GM19351 (cell line): ENCODE measurements at regions not wholly inside any gene's neighbourhood (a gene's known extent, or its start where the extent isn't known, plus 50 kb on each side); places are given as distances from the start of the nearest gene placed in this dataset.
A peak's percentile ranks its signal among the peaks of the same experiment; 100 is the strongest.
"Not testable (repeated sequence)": the region's sequence is repeated elsewhere in the genome, so short reads cannot be mapped to it uniquely, and the experiment has no call there.

Experiments
- ATAC-seq: cut with Tn5 transposase; IDR thresholded peaks from one replicate; pipeline ENCODE4 v1.9.1; 2021; ENCODE audit warnings: mild to moderate bottlenecking, moderate library complexity; ENCODE audit not compliant: unreplicated experiment

DNA sequence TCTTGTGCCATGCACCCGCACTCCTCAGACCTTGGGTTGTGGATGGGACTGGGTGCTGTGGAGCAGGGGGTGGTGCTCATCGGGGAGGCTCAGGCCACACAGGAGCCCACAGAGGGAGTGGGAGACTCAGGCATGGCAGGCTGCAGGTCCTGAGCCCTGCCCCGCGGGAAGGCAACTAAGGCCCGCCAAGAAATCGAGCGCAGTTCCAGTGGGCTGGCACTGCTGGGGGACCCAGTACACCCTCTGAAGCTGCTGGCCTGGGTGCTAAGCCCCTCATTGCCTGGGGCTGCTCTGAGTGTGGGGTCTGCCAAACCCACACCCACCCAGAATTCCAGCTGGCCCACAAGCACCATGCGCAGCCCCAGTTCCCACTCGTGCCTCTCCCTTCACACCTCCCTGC lies 450.5 kb upstream of the FGF16 start:
- no peak for ATAC-seq

- ATAC-seq = no peak
These were observed 443.7 kb upstream of the FGF16 start for GRCh38 chrX:77003530-77003929.

- ATAC-seq = no peak
These were observed 443.2 kb upstream of the FGF16 start for GRCh38 chrX:77003956-77004355.

DNA sequence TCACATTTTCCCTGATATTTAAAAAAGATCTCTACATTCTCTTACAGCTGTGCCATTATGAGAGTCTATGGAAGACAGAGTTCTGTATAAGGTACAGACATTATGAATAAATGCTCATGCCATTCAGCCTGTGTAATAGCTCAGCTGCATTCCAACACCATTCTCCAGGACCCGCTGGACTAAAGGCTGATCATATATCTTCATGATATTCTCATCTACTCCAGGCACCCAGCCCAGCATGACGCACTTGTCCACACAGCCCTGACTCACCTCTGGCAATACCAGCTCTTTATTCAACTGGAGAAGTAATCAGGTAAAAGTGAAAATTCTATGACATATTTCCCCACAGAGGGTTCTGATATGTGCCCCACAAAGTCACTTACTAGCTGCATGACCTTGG lies 437.5 kb upstream of the FGF16 start:
- no peak for ATAC-seq

DNA sequence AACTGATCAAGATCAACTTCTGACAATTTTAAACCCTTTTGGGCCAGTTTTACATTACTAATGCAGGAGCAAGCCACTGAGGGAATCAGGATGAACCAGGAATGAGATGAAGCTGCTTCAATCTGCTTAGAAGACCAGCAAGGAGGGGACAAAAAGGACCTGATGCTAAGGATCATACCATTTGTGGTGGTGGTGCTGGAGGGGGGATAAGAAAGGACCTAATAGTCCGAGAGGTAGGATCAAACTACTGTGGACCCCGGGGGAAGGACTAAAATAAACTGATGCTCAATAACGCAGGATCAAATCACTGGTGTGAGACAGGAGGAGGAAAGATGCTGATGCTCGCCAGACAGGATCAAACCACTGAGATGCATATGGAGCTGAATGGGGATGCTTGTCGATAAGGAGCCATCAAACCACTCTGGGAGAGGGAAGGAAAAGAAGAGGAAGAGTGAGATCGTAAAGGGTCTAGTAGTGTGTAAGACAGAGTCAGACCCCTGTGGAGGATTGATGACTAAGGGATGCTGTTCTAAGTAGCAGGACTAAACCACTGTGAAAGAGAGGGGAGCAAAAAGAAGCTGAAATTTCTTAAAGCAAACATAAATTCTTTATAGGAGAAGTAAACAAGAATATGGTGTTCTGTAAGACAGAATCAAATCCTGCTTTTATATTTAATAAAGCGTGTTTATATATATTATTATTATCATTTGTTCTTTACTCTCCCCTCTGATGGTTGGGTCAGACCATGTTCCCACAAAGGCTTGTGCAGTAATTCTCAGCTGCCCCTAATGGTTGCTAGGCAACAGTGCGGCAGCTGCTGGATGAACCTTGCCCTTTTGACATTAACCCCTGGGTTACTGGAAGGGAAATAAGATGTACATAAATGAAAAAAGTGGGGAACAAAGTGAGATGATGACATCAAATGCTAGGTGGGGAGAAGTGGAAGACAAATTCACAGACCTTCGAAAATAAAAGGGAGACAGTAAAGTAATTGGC lies 432.5 kb upstream of the FGF16 start:
- ATAC-seq = no peak

DNA sequence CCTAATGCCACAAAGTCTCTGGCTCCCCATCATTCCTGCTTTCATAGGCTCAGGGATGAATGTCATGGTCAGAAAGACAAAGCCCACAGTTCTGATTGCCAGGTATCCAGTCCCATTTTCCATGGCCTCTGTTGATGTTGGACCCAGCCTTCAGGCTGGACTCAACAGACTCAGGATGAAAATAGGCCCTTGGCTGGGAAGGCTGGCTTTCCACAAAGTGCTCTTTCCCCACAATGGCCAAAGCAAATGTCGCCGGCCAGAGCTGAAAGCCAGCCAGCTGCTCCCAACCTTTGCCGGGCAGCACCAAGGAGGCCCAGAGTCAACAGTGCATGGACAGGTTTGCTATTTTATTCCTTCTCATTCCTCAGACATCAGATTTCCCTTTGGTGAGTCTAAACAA lies 430.1 kb upstream of the FGF16 start:
- ATAC-seq = no peak

GRCh38 chrX:77046180-77046810 lies 400.9 kb upstream of the FGF16 start:
- not testable (repeated sequence) for ATAC-seq

DNA sequence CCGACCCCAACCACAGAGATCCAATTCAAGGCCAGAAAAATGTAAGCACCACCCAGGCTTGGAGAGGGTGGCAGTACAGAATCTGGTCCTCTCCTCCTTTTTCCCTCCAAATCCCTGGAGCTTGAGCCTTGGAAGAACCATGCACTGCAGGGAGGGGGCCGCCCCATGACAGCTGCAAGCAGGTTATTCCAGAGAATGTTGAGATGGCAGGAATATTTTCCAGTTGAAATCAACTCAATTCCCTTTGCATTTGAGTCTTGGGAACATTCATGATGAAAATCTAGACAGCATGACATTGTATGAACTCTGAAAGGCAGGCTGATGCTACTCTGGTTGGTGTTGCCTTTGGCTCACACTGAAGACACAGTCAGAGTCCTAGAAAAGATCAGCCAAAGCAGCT lies 386.6 kb upstream of the FGF16 start:
- no peak for ATAC-seq

- ATAC-seq = no peak
These were observed 386.2 kb upstream of the FGF16 start for GRCh38 chrX:77061022-77061421.

GRCh38 chrX:77061545-77061944 lies 385.6 kb upstream of the FGF16 start:
- ATAC-seq = no peak

- ATAC-seq = no peak
These were observed 381.3 kb upstream of the FGF16 start for GRCh38 chrX:77065896-77066295.

DNA sequence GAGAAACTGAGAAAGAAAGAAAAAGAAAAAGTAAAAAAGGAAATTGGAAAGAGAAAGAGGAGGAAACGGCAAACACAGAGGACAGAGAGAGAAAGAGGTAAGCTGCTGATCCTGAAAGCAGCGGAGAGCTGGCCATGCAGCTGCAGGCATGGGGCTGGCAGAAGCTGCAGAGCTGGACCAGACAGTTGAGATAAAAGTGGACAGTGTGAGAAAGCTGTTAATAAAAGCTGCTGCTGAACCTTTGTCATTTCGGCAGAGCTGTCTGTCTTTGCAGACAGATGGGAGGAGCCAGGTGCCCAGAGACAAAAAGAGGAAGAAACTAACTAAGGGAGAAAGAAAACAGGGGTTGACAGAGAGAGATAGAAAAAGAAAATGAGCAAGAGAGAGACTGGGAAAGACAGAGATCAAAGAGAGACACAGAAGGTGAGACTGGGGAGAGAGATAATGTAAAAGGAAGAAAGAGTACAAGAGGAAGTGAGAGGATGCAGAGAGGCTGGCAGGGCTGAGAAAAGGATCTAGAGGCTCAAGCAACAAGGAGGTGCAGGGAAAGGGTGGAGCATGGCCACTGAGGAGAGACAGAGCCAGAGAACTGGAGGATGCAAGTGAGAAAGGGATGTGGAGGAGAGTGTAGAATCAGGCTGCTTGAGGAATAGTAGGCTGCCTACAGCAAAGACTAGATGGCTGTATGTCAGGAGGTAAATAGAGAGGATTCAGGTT lies 376.8 kb upstream of the FGF16 start:
- peak; percentile 74 for ATAC-seq

DNA sequence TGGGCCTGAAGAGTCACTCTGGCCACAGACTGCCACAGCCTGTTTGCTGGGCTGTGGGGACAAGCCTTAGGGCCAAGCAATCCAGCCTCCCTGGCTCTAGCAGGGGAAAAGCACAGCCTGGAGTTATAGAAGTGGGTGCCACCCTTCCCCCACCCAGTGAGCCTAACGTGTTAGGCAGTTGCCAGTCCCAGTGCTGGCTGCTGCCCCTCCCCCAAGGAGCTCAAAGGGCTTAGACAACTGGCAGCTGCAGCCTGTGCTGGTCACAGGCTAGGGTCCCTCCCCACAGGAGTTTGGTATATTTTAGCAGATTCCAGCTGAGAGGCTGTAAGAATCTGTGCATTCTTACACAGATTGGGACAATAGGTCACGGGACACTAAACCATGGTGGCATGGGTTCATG lies 370.3 kb upstream of the FGF16 start:
- ATAC-seq = no peak

- ATAC-seq = not testable (repeated sequence)
These were observed 366.0 kb upstream of the FGF16 start for GRCh38 chrX:77081237-77081636.

DNA sequence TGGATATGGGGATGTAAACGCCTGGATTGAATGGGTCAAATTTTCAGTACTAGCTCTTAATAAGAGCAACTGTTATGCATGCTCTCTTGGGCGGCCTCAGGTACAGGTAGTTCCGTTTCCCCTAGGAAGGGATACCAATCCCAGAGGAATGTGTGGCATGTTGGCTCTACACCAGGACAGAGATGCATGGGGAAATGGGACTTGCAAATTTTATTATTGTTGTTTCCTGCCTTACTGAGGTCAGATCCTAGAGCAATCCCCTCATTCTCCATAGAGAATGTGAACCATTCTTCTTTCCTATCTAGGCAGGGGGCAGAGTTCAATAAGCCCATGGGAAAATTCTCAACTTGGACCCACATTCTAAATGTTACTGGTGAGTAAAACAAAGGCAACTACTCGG lies 361.8 kb upstream of the FGF16 start:
- ATAC-seq = no peak

DNA sequence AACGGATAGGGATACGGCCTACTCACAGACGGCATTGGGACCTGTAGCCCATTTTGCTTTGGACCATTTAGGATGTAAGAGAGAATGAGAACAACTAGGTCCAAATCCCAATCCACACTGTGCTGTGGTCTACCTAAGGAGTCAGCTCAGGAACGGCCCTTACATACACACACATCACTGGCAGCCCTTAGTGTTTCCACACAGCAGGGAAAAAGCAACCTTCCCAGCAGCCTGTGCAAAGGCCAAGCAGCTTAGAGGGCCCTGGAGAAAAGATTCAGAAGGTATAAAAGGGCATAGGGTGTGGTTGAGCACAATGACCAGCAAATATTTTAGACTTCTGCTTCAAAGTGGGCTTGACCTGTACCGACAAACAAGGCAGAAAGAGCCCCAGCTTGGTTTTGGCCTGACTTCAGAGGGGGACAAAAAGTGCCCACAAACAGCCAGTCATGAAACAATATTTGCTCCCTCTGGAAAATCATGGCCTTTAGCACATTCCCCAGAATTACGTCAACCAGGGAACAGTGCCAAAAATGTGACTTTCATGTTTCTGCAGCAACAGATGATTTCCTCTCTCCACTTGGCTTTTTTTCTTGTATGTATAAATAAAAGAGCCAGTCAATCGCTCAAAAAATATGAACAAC lies 359.5 kb upstream of the FGF16 start:
- no peak for ATAC-seq

DNA sequence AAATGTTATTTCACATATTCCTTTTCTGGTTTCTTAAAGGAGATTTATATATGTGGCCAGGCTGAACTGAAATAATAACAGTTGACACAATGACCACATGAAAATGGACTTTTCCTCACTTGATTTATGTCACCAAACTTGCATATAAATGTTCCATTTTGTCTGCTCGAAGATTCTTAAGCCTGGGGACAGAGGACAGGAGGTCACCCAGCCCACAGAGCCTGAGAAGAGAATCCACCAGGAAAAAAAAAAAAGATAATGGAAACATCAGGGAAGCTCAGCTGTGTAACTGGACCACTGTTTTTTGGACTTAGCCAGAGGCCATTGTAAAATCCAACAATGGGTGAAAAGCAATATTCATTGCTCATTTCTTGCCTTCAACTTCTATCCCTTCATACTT lies 359.0 kb upstream of the FGF16 start:
- no peak for ATAC-seq

DNA sequence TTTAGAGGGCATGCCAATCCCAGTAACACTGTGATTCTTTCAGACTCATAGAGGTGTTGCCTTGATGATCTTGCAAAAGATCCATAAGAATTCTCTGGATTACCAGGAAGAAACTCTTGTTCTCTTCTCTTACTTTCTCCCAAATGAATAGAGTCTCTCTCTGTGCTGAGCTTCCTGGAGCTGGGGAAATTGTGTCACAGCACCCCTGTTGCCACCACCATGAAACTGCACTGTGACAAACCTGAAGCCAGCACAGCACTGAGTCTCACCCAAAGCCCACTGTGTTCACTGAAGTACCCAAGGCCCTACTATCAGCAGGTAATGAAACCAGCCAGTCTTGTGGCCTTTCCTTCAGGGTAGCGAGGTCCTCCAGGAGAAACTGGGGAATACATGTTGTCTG lies 332.7 kb upstream of the FGF16 start:
- ATAC-seq = no peak

DNA sequence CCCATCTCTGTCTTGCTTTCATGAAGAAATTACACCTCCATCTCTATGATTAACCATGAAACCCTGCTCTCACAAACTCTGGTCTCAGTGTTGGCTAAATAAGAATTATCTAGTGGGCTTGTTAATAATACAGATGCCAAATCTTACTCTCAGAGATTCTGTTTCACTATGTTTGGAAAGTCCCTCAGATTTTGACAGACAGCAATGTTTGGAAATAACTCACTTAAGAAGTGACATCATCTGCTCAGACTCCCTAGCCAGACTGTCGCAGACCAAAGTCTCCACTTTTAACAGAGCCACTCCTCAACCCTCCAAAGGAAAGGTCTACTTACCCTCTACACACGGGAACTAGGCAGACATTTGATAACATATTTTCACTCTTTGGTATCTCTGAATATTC lies 328.5 kb upstream of the FGF16 start:
- no peak for ATAC-seq

DNA sequence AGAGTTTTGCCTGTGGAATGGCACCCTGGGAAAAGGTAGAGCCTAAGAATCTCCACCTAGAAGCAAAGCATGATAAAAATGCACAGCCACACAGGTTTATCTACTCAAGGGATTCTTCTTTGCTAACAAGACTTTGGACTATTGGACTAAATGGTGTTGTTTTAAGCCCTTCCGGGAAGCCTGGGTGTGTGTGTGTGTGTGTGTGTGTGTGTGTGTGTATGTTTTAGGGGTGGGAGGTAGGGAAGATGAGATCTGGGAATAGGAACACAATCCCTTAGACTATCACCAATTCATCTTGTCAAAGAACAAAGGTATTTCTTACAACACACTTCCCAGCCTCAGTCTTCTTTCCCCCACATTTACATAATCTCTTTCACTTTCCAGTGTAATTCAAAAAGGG lies 327.5 kb upstream of the FGF16 start:
- no peak for ATAC-seq

GRCh38 chrX:77123917-77124316 lies 323.3 kb upstream of the FGF16 start:
- ATAC-seq = not testable (repeated sequence)
